Stimulated activated CD4-positive, alpha-beta T cell treated with anti-CD3 and anti-CD28 coated beads, Interleukin-4, amount 100 ng/mL, for 1 hour (primary cell): ENCODE measurements at regions not wholly inside any gene's neighbourhood (a gene's known extent, or its start where the extent isn't known, plus 50 kb on each side); places are given as distances from the start of the nearest gene placed in this dataset.
"Not testable (repeated sequence)": the region's sequence is repeated elsewhere in the genome, so short reads cannot be mapped to it uniquely, and the experiment has no call there.

ENCODE experiments used
- DNase-seq: peaks from one replicate; pipeline ENCODE4 v3.0.0-alpha.2; 2020

GRCh38 chr6:141874930-141875602 lies 257.7 kb upstream of the GJE1 start:
- DNase-seq: no peak

- not testable (repeated sequence) for DNase-seq
Measured at GRCh38 chr6:141869509-141869908, 263.2 kb upstream of the GJE1 start.

GRCh38 chr6:141867767-141868166 lies 265.0 kb upstream of the GJE1 start:
- no peak for DNase-seq

- no peak for DNase-seq
Measured at GRCh38 chr6:141866731-141867497, 265.8 kb upstream of the GJE1 start.

GRCh38 chr6:141851063-141851462 lies 281.7 kb upstream of the GJE1 start:
- DNase-seq: no peak

- no peak for DNase-seq
Measured at GRCh38 chr6:141848029-141848890, 284.5 kb upstream of the GJE1 start.

GRCh38 chr6:141846639-141847038 lies 286.1 kb upstream of the GJE1 start:
- no peak for DNase-seq

- DNase-seq: no peak
Measured at GRCh38 chr6:141843178-141843834, 289.4 kb upstream of the GJE1 start.

- no peak for DNase-seq
Measured at GRCh38 chr6:141833001-141833655, 299.6 kb upstream of the GJE1 start.

GRCh38 chr6:141830530-141830929 lies 302.2 kb upstream of the GJE1 start:
- DNase-seq: no peak

- no peak for DNase-seq
Measured at GRCh38 chr6:141829566-141830360, 303.0 kb upstream of the GJE1 start.

- no peak for DNase-seq
Measured at GRCh38 chr6:141824350-141824749, 308.4 kb upstream of the GJE1 start.

- not testable (repeated sequence) for DNase-seq
Measured at GRCh38 chr6:141815039-141815438, 317.7 kb upstream of the GJE1 start.

GRCh38 chr6:141809901-141810300 lies 322.8 kb upstream of the GJE1 start:
- no peak for DNase-seq

- DNase-seq: no peak
Measured at GRCh38 chr6:141808662-141809061, 324.1 kb upstream of the GJE1 start.

- DNase-seq: not testable (repeated sequence)
Measured at GRCh38 chr6:141800973-141801372, 331.8 kb upstream of the GJE1 start.

GRCh38 chr6:141790921-141791320 lies 341.8 kb upstream of the GJE1 start:
- DNase-seq: no peak

- no peak for DNase-seq
Measured at GRCh38 chr6:141788096-141788495, 344.6 kb upstream of the GJE1 start.

- DNase-seq: no peak
Measured at GRCh38 chr6:141783585-141783984, 349.1 kb upstream of the GJE1 start.

GRCh38 chr6:141780296-141780695 lies 352.4 kb upstream of the GJE1 start:
- DNase-seq: no peak

GRCh38 chr6:141764388-141764787 lies 368.3 kb upstream of the GJE1 start:
- DNase-seq: no peak

- no peak for DNase-seq
Measured at GRCh38 chr6:141758430-141758829, 374.3 kb upstream of the GJE1 start.
